ENCODE measurements at regions not wholly inside any gene's neighbourhood (a gene's known extent, or its start where the extent isn't known, plus 50 kb on each side); places are given as distances from the start of the nearest gene placed in this dataset.

- DNase-seq, result no peak
Observed at GRCh38 chr21:22393324-22393723, 1395.1 kb downstream of the NCAM2 start.

- DNase-seq, result no peak
Observed at GRCh38 chr21:22395965-22396364, 1397.8 kb downstream of the NCAM2 start.

DNA sequence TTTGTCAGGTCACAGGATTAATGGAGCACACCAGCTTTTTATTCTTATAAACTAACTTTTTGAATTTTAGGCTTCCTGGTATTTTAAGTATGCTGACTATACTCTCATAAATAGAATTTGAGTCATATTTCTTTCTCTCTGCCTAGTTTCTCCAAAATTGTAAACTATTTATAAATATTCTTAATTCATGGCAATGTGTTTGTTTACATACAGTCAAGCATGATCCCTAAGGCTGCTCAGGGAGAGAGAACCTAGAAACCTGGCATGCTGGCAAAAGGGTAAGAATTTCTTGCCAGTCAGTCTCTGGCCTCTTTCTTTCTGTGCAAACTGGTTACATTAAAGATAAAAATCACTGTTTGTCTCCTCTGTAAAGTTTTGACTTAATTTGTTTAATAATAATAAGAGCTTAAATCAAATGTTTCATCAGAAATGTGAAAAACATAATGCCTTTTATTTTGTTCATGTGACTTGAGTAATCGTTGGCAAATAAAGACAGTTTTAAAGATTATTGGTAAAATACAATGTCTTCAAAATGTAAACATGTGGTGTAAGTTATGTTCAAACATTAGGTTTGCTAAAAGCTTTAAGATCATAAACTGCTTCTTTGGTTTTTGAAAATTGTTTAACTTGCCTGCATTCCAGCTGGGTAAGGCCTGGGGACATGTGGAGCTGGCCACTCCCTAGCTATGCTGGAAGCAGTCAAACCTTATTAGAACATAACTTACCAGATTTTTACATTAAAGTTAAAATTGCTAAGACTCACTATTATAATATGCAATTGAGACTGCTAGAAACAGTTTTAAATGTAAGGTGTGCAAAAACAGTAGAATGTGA lies 1401.7 kb downstream of the NCAM2 start:
- DNase-seq, result no peak

- DNase-seq, result no peak
Observed at GRCh38 chr21:22409571-22409970, 1411.4 kb downstream of the NCAM2 start.

GRCh38 chr21:22416555-22416954 lies 1418.3 kb downstream of the NCAM2 start:
- DNase-seq, result no peak

DNA sequence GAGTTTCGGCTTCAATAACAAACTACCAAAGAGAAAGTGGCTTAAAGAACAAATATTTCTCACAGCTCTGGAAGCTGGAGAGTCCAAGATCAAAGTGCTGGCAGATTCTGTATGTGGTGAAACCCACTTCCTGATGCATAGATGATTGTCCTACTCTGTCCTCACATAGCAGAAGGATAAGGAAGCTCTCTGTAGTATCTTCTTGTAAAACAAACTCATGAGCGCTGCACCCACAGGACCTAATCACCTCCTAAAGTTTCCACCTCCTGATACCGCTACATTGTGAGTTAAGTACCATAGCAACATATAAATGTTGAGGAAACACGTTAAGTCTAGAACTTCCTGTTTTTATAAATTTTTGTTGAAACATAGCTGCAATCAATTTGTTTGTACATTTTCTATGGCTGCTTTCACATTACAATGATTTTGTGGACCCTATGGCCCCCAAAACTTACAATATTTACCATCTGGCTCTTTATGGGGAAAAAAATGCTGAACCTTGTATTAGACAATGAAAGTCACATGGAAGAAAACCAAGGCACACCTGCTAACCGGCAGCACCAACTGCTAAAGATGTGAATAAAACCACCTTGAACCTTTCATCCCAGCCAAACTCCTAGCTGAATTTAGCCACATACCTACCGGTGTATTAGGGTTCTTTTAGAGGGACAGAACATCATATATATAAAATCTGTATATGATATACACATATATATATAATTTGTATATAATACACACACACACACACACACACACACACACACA lies 1423.4 kb downstream of the NCAM2 start:
- no peak for DNase-seq

DNA sequence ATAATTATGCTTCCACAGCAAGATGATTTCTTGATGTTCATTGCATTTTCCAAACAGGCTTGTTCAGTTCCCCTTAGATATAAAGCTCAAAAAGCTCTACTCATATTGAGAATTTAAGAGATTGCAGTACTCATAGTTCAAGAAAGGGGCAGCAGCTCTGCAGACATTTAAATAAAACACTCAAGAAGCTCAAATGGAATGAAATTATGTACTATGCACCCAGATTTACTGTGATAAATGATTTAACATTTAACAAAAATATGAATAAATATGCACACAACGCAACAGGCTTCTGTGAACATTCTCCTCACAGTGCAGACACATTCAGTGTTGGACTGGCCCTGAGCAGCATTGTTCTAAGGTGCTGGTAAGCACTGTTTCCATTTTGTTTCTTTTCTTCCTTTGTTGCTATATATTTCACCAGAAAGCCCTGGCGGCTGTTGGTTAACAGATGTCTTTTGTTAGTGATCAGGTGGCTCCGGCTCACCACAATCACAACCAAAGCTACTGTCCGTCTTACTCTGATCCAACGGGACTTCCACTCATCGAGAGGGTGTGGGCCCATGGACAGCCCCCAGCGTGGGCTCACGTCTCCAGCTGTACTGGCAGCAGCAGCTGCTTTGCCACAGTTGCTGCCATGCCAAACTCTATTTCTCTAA lies 1440.3 kb downstream of the NCAM2 start:
- no peak for DNase-seq

DNA sequence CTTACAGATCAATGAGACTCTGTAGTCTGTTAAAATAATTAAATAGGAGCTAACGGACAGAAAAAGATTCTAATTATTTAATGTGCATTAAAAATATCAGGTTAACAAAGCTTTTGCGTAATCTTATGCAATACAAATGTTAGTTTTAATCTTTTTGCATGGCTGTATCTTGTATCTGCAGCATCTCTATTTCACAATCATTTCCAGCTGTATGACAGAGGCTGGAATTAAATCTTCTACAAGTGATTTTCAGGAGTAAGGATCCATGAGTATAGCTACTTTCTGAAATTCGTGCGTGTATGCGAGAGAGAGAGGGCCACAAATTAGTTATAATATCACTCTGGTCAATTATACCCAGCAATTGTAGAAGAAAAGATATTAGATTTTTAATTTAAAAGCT lies 1446.8 kb downstream of the NCAM2 start:
- no peak for DNase-seq

GRCh38 chr21:22450507-22450906 lies 1452.3 kb downstream of the NCAM2 start:
- no peak for DNase-seq

DNA sequence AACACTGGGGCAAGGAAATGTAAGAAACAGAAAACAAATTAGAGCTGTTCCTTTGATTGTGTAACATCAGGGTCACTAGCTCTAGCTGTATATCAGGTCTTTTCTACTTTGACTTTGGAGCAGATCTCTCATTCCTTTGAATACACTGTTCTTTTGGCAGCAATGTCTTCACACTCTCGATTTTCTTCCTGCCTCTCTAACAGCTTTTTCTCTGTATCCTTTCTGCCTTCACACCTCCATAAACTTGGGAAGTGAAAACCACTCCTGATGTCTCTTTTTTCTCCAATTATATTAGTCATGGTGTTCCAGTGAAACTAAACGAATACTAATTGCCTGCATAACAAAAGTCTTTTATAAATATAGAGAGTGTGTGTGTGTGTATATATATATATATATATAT lies 1458.0 kb downstream of the NCAM2 start:
- DNase-seq, result no peak

- DNase-seq, result no peak
Observed at GRCh38 chr21:22468893-22469292, 1470.7 kb downstream of the NCAM2 start.

GRCh38 chr21:22474403-22474802 lies 1476.2 kb downstream of the NCAM2 start:
- no peak for DNase-seq

DNA sequence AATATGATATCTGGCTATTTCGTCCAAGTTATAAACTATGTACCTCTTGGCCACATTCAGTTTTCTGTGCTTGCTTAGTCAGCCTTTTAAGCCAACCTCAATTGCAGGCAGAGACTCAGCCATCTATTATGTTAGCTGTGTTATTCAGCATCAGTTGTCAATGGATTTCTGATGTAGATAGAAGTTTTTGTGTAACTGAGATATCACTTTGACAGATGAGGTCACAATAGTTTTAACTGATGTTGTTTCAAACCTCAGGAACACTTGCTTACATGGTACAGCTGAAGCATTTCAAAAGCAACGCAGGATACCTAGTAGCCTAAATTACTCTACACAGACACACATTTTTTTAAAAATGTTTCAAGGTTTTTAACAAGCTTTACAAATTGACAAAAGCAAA lies 1478.0 kb downstream of the NCAM2 start:
- DNase-seq, result no peak

GRCh38 chr21:22476726-22477646 lies 1478.8 kb downstream of the NCAM2 start:
- DNase-seq, result no peak

GRCh38 chr21:22490049-22490448 lies 1491.8 kb downstream of the NCAM2 start:
- no peak for DNase-seq

DNA sequence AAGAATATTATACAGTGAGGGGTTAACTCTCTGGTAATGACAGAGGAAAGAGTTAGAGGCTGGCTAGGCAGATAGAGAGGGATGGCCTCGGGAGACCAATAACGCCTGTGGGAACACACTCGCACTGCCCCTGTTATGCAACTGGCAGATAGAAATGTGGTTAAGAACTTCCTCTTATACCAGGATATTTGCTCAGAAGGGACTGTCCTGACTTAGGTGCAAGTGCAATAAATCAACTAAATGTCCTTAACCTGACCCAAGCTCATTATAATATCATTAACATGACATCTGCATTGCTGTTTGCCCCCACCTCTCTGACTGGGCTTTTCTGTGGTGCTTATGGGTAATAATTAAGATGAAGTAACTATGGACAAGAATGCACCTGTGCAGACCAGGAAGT lies 1518.0 kb downstream of the NCAM2 start:
- no peak for DNase-seq

DNA sequence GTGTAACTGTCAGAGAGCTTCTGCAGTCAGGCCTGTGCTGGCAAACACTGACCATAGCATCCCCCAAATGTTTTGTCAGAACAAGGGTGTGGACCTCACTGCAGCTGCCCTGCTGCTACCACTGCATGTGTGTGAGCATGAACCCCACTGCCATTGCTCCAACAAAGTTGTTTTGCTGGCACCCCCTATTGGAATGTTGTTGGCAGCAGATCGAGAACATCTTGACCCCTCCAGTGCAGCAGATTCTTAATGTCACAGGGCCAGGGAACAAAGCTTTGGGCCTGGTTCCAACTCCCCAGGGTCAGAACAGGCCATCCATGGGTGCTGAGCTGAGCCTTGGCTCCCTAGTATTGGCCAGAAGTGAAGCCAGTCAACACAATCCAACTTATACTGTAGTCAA lies 1537.4 kb downstream of the NCAM2 start:
- DNase-seq, result no peak

GRCh38 chr21:22536509-22536908 lies 1538.3 kb downstream of the NCAM2 start:
- DNase-seq, result no peak

DNA sequence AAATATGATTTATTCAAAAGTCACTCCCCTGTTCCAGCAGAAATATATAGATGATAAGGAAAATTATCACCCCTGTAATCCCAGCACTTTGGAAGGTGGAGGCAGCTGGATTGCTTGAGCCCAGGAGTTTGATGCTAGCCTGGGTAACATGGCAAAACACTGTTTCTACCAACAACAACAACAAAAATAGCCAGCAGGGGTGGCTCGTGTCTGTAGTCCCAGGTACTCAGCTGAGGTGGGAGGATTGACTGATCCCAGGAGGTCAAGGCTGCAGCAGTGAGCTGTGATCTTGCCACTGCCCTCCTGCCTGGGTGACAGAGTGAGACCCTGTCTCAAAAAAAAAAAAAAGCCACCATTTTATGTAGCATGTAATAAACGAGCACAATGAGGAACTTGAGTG lies 1546.5 kb downstream of the NCAM2 start:
- no peak for DNase-seq

DNA sequence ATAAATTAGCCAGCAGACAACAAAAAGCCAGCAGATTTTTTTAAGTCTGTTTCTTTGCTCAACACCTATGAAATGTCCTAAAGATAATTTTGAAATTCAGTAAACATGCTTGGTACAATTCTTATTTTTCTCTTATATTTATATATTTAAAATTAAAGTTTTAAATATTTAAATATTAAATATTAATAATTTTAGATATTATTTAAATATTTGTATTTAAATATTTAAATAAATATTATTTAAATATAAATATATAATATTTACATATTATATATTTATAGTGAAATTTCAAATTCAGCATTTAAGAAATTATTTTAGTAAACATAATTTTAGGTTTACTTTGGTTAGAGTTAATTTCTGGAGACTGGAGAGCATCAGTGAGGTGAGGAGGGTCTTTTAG lies 1554.2 kb downstream of the NCAM2 start:
- DNase-seq, result no peak

DNA sequence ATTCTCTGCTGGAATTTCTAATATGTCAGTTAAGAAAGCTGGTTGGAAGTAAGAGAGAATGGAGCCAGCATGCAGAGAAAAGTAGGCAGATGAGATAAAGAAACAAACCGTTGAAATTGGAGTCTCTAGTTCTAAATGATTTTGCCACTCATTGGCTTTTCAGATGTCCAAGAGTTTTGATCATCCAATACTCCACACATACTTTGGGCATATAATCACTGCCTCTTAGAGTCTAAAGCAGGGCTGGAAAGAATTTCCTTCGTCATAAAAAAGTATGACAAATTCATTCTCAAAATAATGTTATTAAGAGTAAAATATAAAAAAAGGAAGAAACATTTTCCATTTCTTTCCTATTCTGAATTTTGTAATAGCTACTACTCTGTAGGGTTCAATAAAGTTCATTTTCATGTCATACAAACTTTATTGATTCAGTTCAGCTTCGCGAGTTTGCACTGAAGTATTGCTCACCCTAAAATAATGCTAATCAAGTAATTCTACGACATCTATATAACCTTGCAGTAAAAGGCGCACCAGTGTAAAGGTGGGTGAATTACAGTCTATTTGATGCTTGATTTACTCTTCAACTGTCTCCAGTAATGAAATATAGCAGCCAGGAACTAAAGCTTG lies 1556.6 kb downstream of the NCAM2 start:
- DNase-seq, result no peak
